Keratinocyte (primary cell): ENCODE measurements at regions not wholly inside any gene's neighbourhood (a gene's known extent, or its start where the extent isn't known, plus 50 kb on each side); places are given as distances from the start of the nearest gene placed in this dataset.

Source experiments
- EZH2 ChIP-seq: IDR thresholded peaks from one replicate; pipeline ENCODE4 v1.6.1; 2012; ENCODE audit warnings: inconsistent platforms, mild to moderate bottlenecking, low read length, moderate library complexity
- TF ChIP-seq, protein P1 (sequence below), 3 experiments: IDR thresholded peaks in 1 of 3; conservative IDR thresholded peaks in 1 of 3; optimal IDR thresholded peaks in 1 of 3; 2 replicates in 2 of 3; 3 replicates in 1 of 3; pipeline versions ENCODE3 to v1.5.1; 2011; ENCODE audit warnings: low read length in 3 of 3, mild to moderate bottlenecking in 3 of 3, moderate library complexity in 2 of 3, control low read depth in 1 of 3, inconsistent platforms in 1 of 3; ENCODE audit not compliant: insufficient read depth in 2 of 3; ENCODE audit errors: extremely low read depth in 1 of 3

DNA sequence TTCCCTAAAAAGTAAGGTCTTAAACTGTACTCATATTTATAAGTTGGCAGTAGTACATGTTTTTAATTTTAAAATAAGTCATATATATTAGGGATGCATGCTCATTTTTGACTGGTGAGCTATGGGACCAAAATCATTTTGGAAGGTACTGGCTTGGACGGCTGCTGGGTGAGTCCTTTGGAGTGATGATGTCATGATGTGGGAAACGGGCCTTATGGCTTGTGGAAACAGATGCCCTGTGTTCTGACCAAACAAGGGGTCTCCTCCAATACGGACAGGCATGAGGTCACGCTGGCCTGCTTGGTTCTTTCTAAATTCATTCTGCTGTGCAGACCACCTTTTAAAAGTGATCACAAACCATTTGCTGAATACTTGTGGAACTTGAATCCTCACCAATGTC, 109.2 kb upstream of the MGAT5 start:
- TF ChIP-seq, protein P1, sequence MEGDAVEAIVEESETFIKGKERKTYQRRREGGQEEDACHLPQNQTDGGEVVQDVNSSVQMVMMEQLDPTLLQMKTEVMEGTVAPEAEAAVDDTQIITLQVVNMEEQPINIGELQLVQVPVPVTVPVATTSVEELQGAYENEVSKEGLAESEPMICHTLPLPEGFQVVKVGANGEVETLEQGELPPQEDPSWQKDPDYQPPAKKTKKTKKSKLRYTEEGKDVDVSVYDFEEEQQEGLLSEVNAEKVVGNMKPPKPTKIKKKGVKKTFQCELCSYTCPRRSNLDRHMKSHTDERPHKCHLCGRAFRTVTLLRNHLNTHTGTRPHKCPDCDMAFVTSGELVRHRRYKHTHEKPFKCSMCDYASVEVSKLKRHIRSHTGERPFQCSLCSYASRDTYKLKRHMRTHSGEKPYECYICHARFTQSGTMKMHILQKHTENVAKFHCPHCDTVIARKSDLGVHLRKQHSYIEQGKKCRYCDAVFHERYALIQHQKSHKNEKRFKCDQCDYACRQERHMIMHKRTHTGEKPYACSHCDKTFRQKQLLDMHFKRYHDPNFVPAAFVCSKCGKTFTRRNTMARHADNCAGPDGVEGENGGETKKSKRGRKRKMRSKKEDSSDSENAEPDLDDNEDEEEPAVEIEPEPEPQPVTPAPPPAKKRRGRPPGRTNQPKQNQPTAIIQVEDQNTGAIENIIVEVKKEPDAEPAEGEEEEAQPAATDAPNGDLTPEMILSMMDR (optimal IDR thresholded peaks at IDR 0.05 in 1 of 3, IDR thresholded peaks at IDR 0.05 in 1 of 3, conservative IDR thresholded peaks at IDR 0.05 in 1 of 3; ENCODE audit: extremely low read depth in 1 of 3, insufficient read depth in 2 of 3, low read length in 3 of 3), result no peak
- TF ChIP-seq EZH2, result no peak
